H1 (cell line): ENCODE measurements at regions not wholly inside any gene's neighbourhood (a gene's known extent, or its start where the extent isn't known, plus 50 kb on each side); places are given as distances from the start of the nearest gene placed in this dataset.

Experiments
- CTCF ChIA-PET: fragments of 300-600 bp; sonication (Branson Sonifier 250); formaldehyde crosslinking; loops from one replicate; lab custom pipeline; 2021; ENCODE audit not compliant: partially characterized antibody; lab: Charles Lee
- POLR2A ChIA-PET: fragments of 300-600 bp; sonication (Branson Sonifier 250); formaldehyde crosslinking; loops from one replicate; lab custom pipeline; 2021; ENCODE audit warnings: inconsistent platforms; ENCODE audit not compliant: partially characterized antibody; lab: Charles Lee
- DNase-seq, 2 experiments: peaks; one replicate each; pipeline versions ENCODE4 v3.0.0 to v3.0.0-alpha.2; 2010 to 2022; ENCODE audit warnings: low spot score in 2 of 2, low read depth in 1 of 2, mixed read lengths in 1 of 2
- FAIRE-seq: peaks from 2 replicates; lab custom pipeline; 2011; peaks lifted over from hg19 to GRCh38; lab: Jason Lieb, UNC
- H2AFZ ChIP-seq: 2 replicates; pipeline ENCODE4 v1.8.1; 2012; ENCODE audit warnings: low read length, inconsistent platforms
- H2AK5ac ChIP-seq: 2 replicates; pipeline ENCODE4 v1.6.1; 2013; ENCODE audit warnings: low read depth, low read length
- H2BK120ac ChIP-seq: replicated peaks from 2 replicates; pipeline ENCODE3; 2013; ENCODE audit warnings: low read depth, low read length, inconsistent platforms
- H2BK12ac ChIP-seq: 2 replicates; pipeline ENCODE4 v1.6.1; 2013; ENCODE audit warnings: low read depth, low read length
- H2BK15ac ChIP-seq: 2 replicates; pipeline ENCODE4 v1.6.1; 2013; ENCODE audit warnings: low read length
- H2BK20ac ChIP-seq: 2 replicates; pipeline ENCODE4 v1.6.1; 2013; ENCODE audit warnings: low read length
- H2BK5ac ChIP-seq: 2 replicates; pipeline ENCODE4 v1.6.1; 2013; ENCODE audit warnings: low read depth, low read length
- H3K14ac ChIP-seq: 2 replicates; pipeline ENCODE4 v1.6.1; 2013; ENCODE audit warnings: inconsistent platforms; ENCODE audit not compliant: insufficient read length
- H3K18ac ChIP-seq: 2 replicates; pipeline ENCODE4 v1.6.1; 2013; ENCODE audit warnings: low read length; ENCODE audit errors: extremely low read depth
- H3K23ac ChIP-seq: 2 replicates; pipeline ENCODE4 v1.6.1; 2013; ENCODE audit warnings: inconsistent platforms; ENCODE audit not compliant: insufficient read length
- H3K23me2 ChIP-seq: 2 replicates; pipeline ENCODE4 v1.6.1; 2013; ENCODE audit warnings: low read depth, low read length
- H3K27ac ChIP-seq: 2 replicates; pipeline ENCODE4 v1.6.1; 2011; ENCODE audit warnings: low read depth, low read length, inconsistent platforms
- H3K27me3 ChIP-seq, 4 experiments: replicated peaks in 1 of 4; 1 replicate in 1 of 4; 2 replicates in 3 of 4; pipeline versions ENCODE4 v1.6.1 to v1.8.1; 2011 to 2013; ENCODE audit warnings: low read length in 3 of 4, mild to moderate bottlenecking in 3 of 4, inconsistent platforms in 2 of 4, mixed read lengths in 2 of 4, moderate library complexity in 1 of 4; ENCODE audit not compliant: control insufficient read depth in 3 of 4, insufficient read depth in 3 of 4; ENCODE audit errors: extremely low read depth in 1 of 4
- H3K36me3 ChIP-seq, 4 experiments: 2 replicates each; pipeline versions ENCODE4 v1.6.1 to v1.8.1; 2011 to 2013; ENCODE audit warnings: mild to moderate bottlenecking in 4 of 4, low read length in 3 of 4, moderate library complexity in 2 of 4, control low read depth in 1 of 4, inconsistent platforms in 1 of 4; ENCODE audit not compliant: insufficient read depth in 4 of 4, control insufficient read depth in 2 of 4
- H3K4ac ChIP-seq: replicated peaks from 2 replicates; pipeline ENCODE3; 2013; ENCODE audit warnings: low read length, low read depth, mixed read lengths, inconsistent platforms; ENCODE audit not compliant: insufficient read length
- H3K4me1 ChIP-seq, 4 experiments: replicated peaks in 1 of 4; 1 replicate in 1 of 4; 2 replicates in 3 of 4; pipeline versions ENCODE4 v1.6.1 to v1.8.1; 2011 to 2013; ENCODE audit warnings: low read length in 3 of 4, inconsistent platforms in 2 of 4, mixed read lengths in 1 of 4; ENCODE audit not compliant: insufficient read depth in 4 of 4, control insufficient read depth in 3 of 4
- H3K4me2 ChIP-seq, 2 experiments: 2 replicates each; pipeline versions ENCODE4 v1.6.1 to v1.8.1; 2011 to 2013; ENCODE audit warnings: low read depth in 2 of 2, low read length in 2 of 2, control low read depth in 1 of 2, inconsistent platforms in 1 of 2, mild to moderate bottlenecking in 1 of 2; ENCODE audit not compliant: insufficient read depth in 1 of 2
- H3K4me3 ChIP-seq, 4 experiments: fragments of 200-600, 300-600 bp in 1 of 4; sonication (generic), shearing (Covaris generic), sonication (Bioruptor Twin) in 1 of 4; 2 replicates each; pipeline versions ENCODE4 v1.5.1 to v1.8.1; 2011 to 2016; ENCODE audit warnings: low read length in 4 of 4, low read depth in 3 of 4, control low read depth in 2 of 4, inconsistent platforms in 2 of 4, mild to moderate bottlenecking in 2 of 4, mixed read lengths in 1 of 4, moderate library complexity in 1 of 4; ENCODE audit not compliant: insufficient read depth in 2 of 4; ENCODE audit errors: extremely low read depth in 1 of 4
- H3K56ac ChIP-seq: replicated peaks from 2 replicates; pipeline ENCODE3; 2013; ENCODE audit warnings: low read depth, mild to moderate bottlenecking, mixed read lengths, low read length, inconsistent platforms; ENCODE audit not compliant: insufficient read length
- H3K79me1 ChIP-seq: 2 replicates; pipeline ENCODE4 v1.6.1; 2013; ENCODE audit warnings: low read depth, low read length, control low read depth
- H3K79me2 ChIP-seq, 2 experiments: 2 replicates each; pipeline versions ENCODE4 v1.6.1 to v1.8.1; 2012 to 2013; ENCODE audit warnings: low read length in 2 of 2, mild to moderate bottlenecking in 2 of 2, inconsistent platforms in 1 of 2; ENCODE audit not compliant: insufficient read depth in 2 of 2, control insufficient read depth in 1 of 2
- H3K9ac ChIP-seq, 4 experiments: replicated peaks in 1 of 4; 1 replicate in 1 of 4; 2 replicates in 3 of 4; pipeline versions ENCODE4 v1.6.1 to v1.8.1; 2011 to 2013; ENCODE audit warnings: low read depth in 3 of 4, low read length in 3 of 4, control low read depth in 2 of 4, mild to moderate bottlenecking in 2 of 4, moderate library complexity in 2 of 4, inconsistent platforms in 1 of 4; ENCODE audit errors: extremely low read depth in 1 of 4
- H3K9me3 ChIP-seq, 2 experiments: 2 replicates each; pipeline versions ENCODE4 v1.6.1 to v1.8.1; 2012 to 2013; ENCODE audit warnings: mild to moderate bottlenecking in 2 of 2, moderate library complexity in 2 of 2, control low read depth in 1 of 2, inconsistent platforms in 1 of 2, low read depth in 1 of 2, low read length in 1 of 2, mixed read lengths in 1 of 2; ENCODE audit not compliant: insufficient read depth in 2 of 2
- H4K20me1 ChIP-seq, 2 experiments: replicated peaks in 1 of 2; 2 replicates each; pipeline versions ENCODE3 to v1.8.1; 2011 to 2013; ENCODE audit warnings: inconsistent platforms in 2 of 2, low read length in 2 of 2, mild to moderate bottlenecking in 1 of 2; ENCODE audit not compliant: insufficient read depth in 2 of 2, control insufficient read depth in 1 of 2
- H4K5ac ChIP-seq: 2 replicates; pipeline ENCODE4 v1.6.1; 2013; ENCODE audit warnings: low read length, low read depth, mixed read lengths, inconsistent platforms; ENCODE audit not compliant: insufficient read length
- H4K8ac ChIP-seq: 2 replicates; pipeline ENCODE4 v1.8.0; 2013; ENCODE audit warnings: mild to moderate bottlenecking, moderate library complexity, low read length, inconsistent platforms; ENCODE audit not compliant: insufficient read depth; ENCODE audit errors: extremely low read depth
- H4K91ac ChIP-seq: replicated peaks from 2 replicates; pipeline ENCODE3; 2013; ENCODE audit warnings: low read length, mixed read lengths, inconsistent platforms; ENCODE audit not compliant: insufficient read length
- BCL11A ChIP-seq, 2 experiments: IDR thresholded peaks; one replicate each; pipeline ENCODE4 v1.6.1; 2011; ENCODE audit warnings: low read depth in 2 of 2, low read length in 2 of 2, mild to moderate bottlenecking in 2 of 2
- CBX5 ChIP-seq: fragments of 300-800, 300-1000 bp; sonication (generic); IDR thresholded peaks from 2 replicates; pipeline ENCODE4 v1.7.1; 2016; ENCODE audit warnings: antibody characterized with exemption, low read length, low read depth
- CEBPB ChIP-seq: IDR thresholded peaks from 2 replicates; pipeline ENCODE4 v1.6.1; 2012; ENCODE audit warnings: low read depth, low read length
- EGR1 ChIP-seq: IDR thresholded peaks from 2 replicates; pipeline ENCODE4 v1.6.1; 2011; ENCODE audit warnings: low read depth, low read length, borderline replicate concordance
- JUN ChIP-seq: IDR thresholded peaks from 2 replicates; pipeline ENCODE4 v1.6.1; 2011; ENCODE audit warnings: low read depth, mild to moderate bottlenecking, improper control_type of control experiment, low read length
- JUND ChIP-seq: IDR thresholded peaks from 2 replicates; pipeline ENCODE4 v1.6.1; 2011; ENCODE audit warnings: mild to moderate bottlenecking, improper control_type of control experiment, low read length
- KDM1A ChIP-seq: fragments of 200-600, 300-600 bp; sonication (generic); IDR thresholded peaks from 2 replicates; pipeline ENCODE4 v1.7.1; 2016; ENCODE audit warnings: mild to moderate bottlenecking, low read length, borderline replicate concordance
- RAD21 ChIP-seq, 2 experiments: IDR thresholded peaks in 1 of 2; conservative IDR thresholded peaks in 1 of 2; 2 replicates each; pipeline ENCODE4 v1.6.1; 2011; ENCODE audit warnings: low read depth in 2 of 2, low read length in 2 of 2, improper control_type of control experiment in 1 of 2, inconsistent platforms in 1 of 2, mild to moderate bottlenecking in 1 of 2, moderate library complexity in 1 of 2
- SAP30 ChIP-seq: fragments of 300-600 bp; sonication (generic); IDR thresholded peaks from 2 replicates; pipeline ENCODE4 v1.7.1; 2012; ENCODE audit warnings: low read length, moderate library complexity, mild to moderate bottlenecking, inconsistent platforms; ENCODE audit not compliant: insufficient read depth, insufficient replicate concordance
- SIX5 ChIP-seq: IDR thresholded peaks from 2 replicates; pipeline ENCODE4 v1.6.1; 2011; ENCODE audit warnings: mild to moderate bottlenecking, low read depth, low read length
- SP1 ChIP-seq: IDR thresholded peaks from 2 replicates; pipeline ENCODE4 v1.6.1; 2011; ENCODE audit warnings: low read depth, low read length
- SP4 ChIP-seq: IDR thresholded peaks from 2 replicates; pipeline ENCODE4 v1.6.1; 2012; ENCODE audit warnings: low read length, inconsistent platforms
- SUZ12 ChIP-seq: fragments of 200-600 bp; sonication (generic); IDR thresholded peaks from 2 replicates; pipeline ENCODE4 v1.6.1; 2012; ENCODE audit warnings: mild to moderate bottlenecking, inconsistent platforms, low read length, moderate library complexity, mixed read lengths
- TAF1 ChIP-seq: IDR thresholded peaks from 2 replicates; pipeline ENCODE4 v1.6.1; 2011; ENCODE audit warnings: mild to moderate bottlenecking, low read depth, low read length
- TBP ChIP-seq: IDR thresholded peaks from 2 replicates; pipeline ENCODE4 v1.6.1; 2011; ENCODE audit warnings: low read depth, low read length, improper control_type of control experiment
- TEAD4 ChIP-seq: IDR thresholded peaks from 2 replicates; pipeline ENCODE4 v1.6.1; 2012; ENCODE audit warnings: low read depth, low read length, inconsistent platforms, mixed read lengths
- YY1 ChIP-seq: IDR thresholded peaks from 2 replicates; pipeline ENCODE4 v1.6.1; 2011; ENCODE audit warnings: low read depth, mild to moderate bottlenecking, low read length
- WGBS, 2 experiments: shearing (Covaris generic) in 1 of 2; methylation state at CpG; one replicate each; pipeline versions ENCODE4 v1.1.6 to v1.1.7; 2013 to 2015; ENCODE audit warnings: low lambda C conversion rate in 2 of 2, mixed read lengths in 2 of 2, inconsistent platforms in 1 of 2, low coverage in 1 of 2, missing lambda C conversion rate in 1 of 2; ENCODE audit not compliant: insufficient replicate concordance in 2 of 2, insufficient coverage in 1 of 2, insufficient read length in 1 of 2; ENCODE audit errors: extremely low coverage in 1 of 2, missing lambda C conversion rate in 1 of 2; 5-methylcytosine and 5-hydroxymethylcytosine counted together

- H3K9me3 ChIP-seq, result peaks cover 0 to 7% of the 10 kb centered on the region in 2 experiments; a peak in 2 of 4 replicates
- no peak overlapping the region for H3K14ac ChIP-seq
- H3K23ac ChIP-seq, result no peak overlapping the region
- H4K20me1 ChIP-seq, result no peaks in the 10 kb centered on the region
- no peak overlapping the region for H3K56ac ChIP-seq
- no peak overlapping the region for H3K27ac ChIP-seq
- no peak overlapping the region for H4K5ac ChIP-seq
- no peak overlapping the region for H2BK5ac ChIP-seq
- no peaks in the 10 kb centered on the region for H3K79me1 ChIP-seq
- ChIA-PET POLR2A (no interaction called here), CTCF (interaction anchor here (0.7 kb wide), 1 partner anchor 486 kb away, joined by 4 read pairs; no protein-coding TSS in a partner anchor)
- no peak overlapping the region for H4K8ac ChIP-seq
- no peak overlapping the region for H4K91ac ChIP-seq
- H3K79me2 ChIP-seq, result no peaks in the 10 kb centered on the region
- H3K4me2 ChIP-seq, result no peak overlapping the region
- no peak overlapping the region for H3K9ac ChIP-seq
- no peaks in the 10 kb centered on the region for H3K23me2 ChIP-seq
- H3K4me3 ChIP-seq, result no peak overlapping the region
- FAIRE-seq, result no peak
- no peaks in the 10 kb centered on the region for H3K4me1 ChIP-seq
- H2AK5ac ChIP-seq, result no peak overlapping the region
- no peak overlapping the region for H2BK15ac ChIP-seq
- no peaks in the 10 kb centered on the region for H3K27me3 ChIP-seq
- no peak overlapping the region for H2BK120ac ChIP-seq
- 90% methylated on average over 4 of the region's 4 CpGs; no CpG with 5 or more reads in 1 of the 2 experiments for WGBS, 2 experiments
- no peaks in the 10 kb centered on the region for H3K36me3 ChIP-seq
- no peak overlapping the region for H3K4ac ChIP-seq
- no peak overlapping the region for H3K18ac ChIP-seq
- no peak overlapping the region for H2BK20ac ChIP-seq
- no peak overlapping the region for H2BK12ac ChIP-seq
- no peak overlapping the region for H2AFZ ChIP-seq
- no peak for DNase-seq
- TF ChIP-seq SUZ12, result no peak
- TF ChIP-seq RAD21 (IDR thresholded peaks at IDR 0.05 in 1 of 2, conservative IDR thresholded peaks at IDR 0.05 in 1 of 2; ENCODE audit: low read depth in 2 of 2, low read length in 2 of 2), result no peak
- TF ChIP-seq KDM1A, result no peak
- no peak for TF ChIP-seq TBP
- TF ChIP-seq EGR1, result no peak
- TF ChIP-seq JUND, result no peak
- TF ChIP-seq CBX5, result no peak
- no peak for TF ChIP-seq JUN
- TF ChIP-seq SP4, result no peak
- no peak for TF ChIP-seq SIX5
- TF ChIP-seq YY1, result no peak
- TF ChIP-seq SAP30, result no peak
- no peak for TF ChIP-seq TEAD4
- no peak for TF ChIP-seq TAF1
- TF ChIP-seq SP1, result no peak
- no peak for TF ChIP-seq BCL11A (IDR thresholded peaks at IDR 0.05; ENCODE audit: low read depth in 2 of 2, low read length in 2 of 2)
- no peak for TF ChIP-seq CEBPB
Observed at GRCh38 chr5:3809455-3809854, 213.8 kb downstream of the IRX1 start.
